ENCODE measurements at regions not wholly inside any gene's neighbourhood (a gene's known extent, or its start where the extent isn't known, plus 50 kb on each side); places are given as distances from the start of the nearest gene placed in this dataset.

DNA sequence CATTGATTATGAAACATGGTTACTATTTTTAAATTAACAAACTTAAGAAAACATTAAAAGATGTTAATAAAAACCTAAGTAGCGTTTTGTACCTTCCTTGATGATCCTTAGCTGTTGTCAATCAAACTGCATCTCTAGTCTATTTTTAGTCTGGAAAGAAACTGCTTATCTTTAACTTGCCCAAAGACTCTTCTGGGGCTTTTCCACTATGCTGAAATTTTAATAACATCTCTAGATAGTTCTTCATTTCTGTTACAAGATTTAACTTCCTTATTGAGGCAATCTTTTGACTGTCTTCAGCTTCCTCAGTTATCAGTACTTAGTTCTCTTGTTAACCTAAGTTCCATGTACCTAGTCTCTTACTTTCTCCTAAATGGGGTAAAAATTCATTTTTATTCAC lies 135.9 kb upstream of the HMCN1 start:
- no peak overlapping the region for H3K4me2 ChIP-seq (ENCODE audit: low read length)
- no peak for TF ChIP-seq EZH2 (IDR thresholded peaks at IDR 0.05; ENCODE audit: borderline replicate concordance, low read length)
- TF ChIP-seq, protein P1, sequence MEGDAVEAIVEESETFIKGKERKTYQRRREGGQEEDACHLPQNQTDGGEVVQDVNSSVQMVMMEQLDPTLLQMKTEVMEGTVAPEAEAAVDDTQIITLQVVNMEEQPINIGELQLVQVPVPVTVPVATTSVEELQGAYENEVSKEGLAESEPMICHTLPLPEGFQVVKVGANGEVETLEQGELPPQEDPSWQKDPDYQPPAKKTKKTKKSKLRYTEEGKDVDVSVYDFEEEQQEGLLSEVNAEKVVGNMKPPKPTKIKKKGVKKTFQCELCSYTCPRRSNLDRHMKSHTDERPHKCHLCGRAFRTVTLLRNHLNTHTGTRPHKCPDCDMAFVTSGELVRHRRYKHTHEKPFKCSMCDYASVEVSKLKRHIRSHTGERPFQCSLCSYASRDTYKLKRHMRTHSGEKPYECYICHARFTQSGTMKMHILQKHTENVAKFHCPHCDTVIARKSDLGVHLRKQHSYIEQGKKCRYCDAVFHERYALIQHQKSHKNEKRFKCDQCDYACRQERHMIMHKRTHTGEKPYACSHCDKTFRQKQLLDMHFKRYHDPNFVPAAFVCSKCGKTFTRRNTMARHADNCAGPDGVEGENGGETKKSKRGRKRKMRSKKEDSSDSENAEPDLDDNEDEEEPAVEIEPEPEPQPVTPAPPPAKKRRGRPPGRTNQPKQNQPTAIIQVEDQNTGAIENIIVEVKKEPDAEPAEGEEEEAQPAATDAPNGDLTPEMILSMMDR (IDR thresholded peaks at IDR 0.05; ENCODE audit: low read length), result no peak
- no peaks in the 10 kb centered on the region for H3F3A ChIP-seq (ENCODE audit: insufficient read depth, low read length)
- H3K27me3 ChIP-seq (ENCODE audit: insufficient read depth, low read length), result no peaks in the 10 kb centered on the region
- no peak overlapping the region for H2AFZ ChIP-seq (ENCODE audit: low read length)
- no peaks in the 10 kb centered on the region for H3K9me3 ChIP-seq (ENCODE audit: low read length)
- H3K36me3 ChIP-seq (ENCODE audit: insufficient read depth, low read length), result no peaks in the 10 kb centered on the region
- no peak overlapping the region for H3K27ac ChIP-seq (ENCODE audit: low read depth, low read length, poor library complexity, severe bottlenecking)
- H3K9ac ChIP-seq (ENCODE audit: low read length), result no peak overlapping the region
- H3K4me1 ChIP-seq (ENCODE audit: insufficient read depth, low read length, severe bottlenecking), result peaks cover 17% of the 10 kb centered on the region
- H3K4me3 ChIP-seq (ENCODE audit: low read depth, low read length, poor library complexity, severe bottlenecking), result no peak overlapping the region
- H3K9me2 ChIP-seq (ENCODE audit: low read depth, low read length), result no peaks in the 10 kb centered on the region
- no peaks in the 10 kb centered on the region for H3K79me2 ChIP-seq (ENCODE audit: insufficient read depth, low read length)
- H4K20me1 ChIP-seq (ENCODE audit: insufficient read depth, low read length), result no peaks in the 10 kb centered on the region

- Histone ChIP-seq H3K4me1 (ENCODE audit: insufficient read depth, low read length, severe bottlenecking) (peaks cover 12% of the 10 kb centered on the region), H3K27ac (ENCODE audit: low read depth, low read length, poor library complexity, severe bottlenecking) (peak overlapping the region; percentile 27), H3K36me3 (ENCODE audit: insufficient read depth, low read length) (no peaks in the 10 kb centered on the region), H2AFZ (ENCODE audit: low read length) (0 out of 2 replicates have a peak overlapping the region, but pooled peaks have one; percentile 82), H3K27me3 (ENCODE audit: insufficient read depth, low read length) (no peaks in the 10 kb centered on the region), H3K4me3 (ENCODE audit: low read depth, low read length, poor library complexity, severe bottlenecking) (no peak overlapping the region), H3K9me2 (ENCODE audit: low read depth, low read length) (no peaks in the 10 kb centered on the region), H3K4me2 (ENCODE audit: low read length) (no peak overlapping the region), H3F3A (ENCODE audit: insufficient read depth, low read length) (no peaks in the 10 kb centered on the region), H3K79me2 (ENCODE audit: insufficient read depth, low read length) (no peaks in the 10 kb centered on the region), H3K9ac (ENCODE audit: low read length) (no peak overlapping the region), H3K9me3 (ENCODE audit: low read length) (no peaks in the 10 kb centered on the region), H4K20me1 (ENCODE audit: insufficient read depth, low read length) (no peaks in the 10 kb centered on the region)
- TF ChIP-seq, protein P1 (IDR thresholded peaks at IDR 0.05; ENCODE audit: low read length), result peak; percentile 90
- no peak for TF ChIP-seq EZH2 (IDR thresholded peaks at IDR 0.05; ENCODE audit: borderline replicate concordance, low read length)
Measured at GRCh38 chr1:185595835-185596667, 138.1 kb upstream of the HMCN1 start.

- Histone ChIP-seq H3K9me2 (ENCODE audit: low read depth, low read length) (no peaks in the 10 kb centered on the region), H2AFZ (ENCODE audit: low read length) (no peak overlapping the region; the same call in 1 of the 2 replicates), H4K20me1 (ENCODE audit: insufficient read depth, low read length) (no peaks in the 10 kb centered on the region), H3K4me3 (ENCODE audit: low read depth, low read length, poor library complexity, severe bottlenecking) (no peak overlapping the region), H3K36me3 (ENCODE audit: insufficient read depth, low read length) (no peaks in the 10 kb centered on the region), H3K9me3 (ENCODE audit: low read length) (no peaks in the 10 kb centered on the region), H3K27me3 (ENCODE audit: insufficient read depth, low read length) (no peaks in the 10 kb centered on the region), H3K4me2 (ENCODE audit: low read length) (no peak overlapping the region), H3F3A (ENCODE audit: insufficient read depth, low read length) (no peaks in the 10 kb centered on the region), H3K27ac (ENCODE audit: low read depth, low read length, poor library complexity, severe bottlenecking) (no peak overlapping the region), H3K9ac (ENCODE audit: low read length) (no peak overlapping the region), H3K4me1 (ENCODE audit: insufficient read depth, low read length, severe bottlenecking) (peaks cover 12% of the 10 kb centered on the region), H3K79me2 (ENCODE audit: insufficient read depth, low read length) (no peaks in the 10 kb centered on the region)
- TF ChIP-seq, protein P1 (IDR thresholded peaks at IDR 0.05; ENCODE audit: low read length), result no peak
- TF ChIP-seq EZH2 (IDR thresholded peaks at IDR 0.05; ENCODE audit: borderline replicate concordance, low read length), result no peak
Measured at GRCh38 chr1:185594786-185595410, 139.3 kb upstream of the HMCN1 start.
